AG09319 (cell line): ENCODE measurements at regions not wholly inside any gene's neighbourhood (a gene's known extent, or its start where the extent isn't known, plus 50 kb on each side); places are given as distances from the start of the nearest gene placed in this dataset.

ENCODE experiments used
- DNase-seq: peaks from one replicate; pipeline ENCODE4 v3.0.0-alpha.2; 2010; ENCODE audit warnings: low read depth; ENCODE audit errors: extremely low read depth
- TF ChIP-seq, protein P1 (sequence below): IDR thresholded peaks from 2 replicates; pipeline ENCODE4 v1.5.1; 2011; ENCODE audit warnings: low read depth, mild to moderate bottlenecking, inconsistent platforms, low read length, moderate library complexity

DNA sequence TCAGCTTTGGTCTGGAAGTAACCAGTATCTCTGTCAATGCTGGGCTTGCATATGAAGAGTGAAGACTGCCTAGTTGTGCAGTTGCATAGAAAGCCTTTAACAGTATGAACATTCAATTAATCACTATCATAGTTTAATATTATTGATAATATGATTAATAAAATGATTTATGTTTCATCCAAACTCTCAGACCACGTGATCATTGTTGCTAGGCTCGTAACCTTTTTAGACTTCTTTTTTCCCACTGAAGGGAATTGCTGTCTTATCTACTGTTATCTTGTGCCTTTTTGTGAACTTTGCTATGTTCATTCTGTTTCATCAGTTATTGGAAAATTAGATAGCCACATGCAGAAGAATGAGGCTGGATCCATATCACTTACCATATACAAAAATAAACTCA, 536.4 kb upstream of the NOVA1 start:
- TF ChIP-seq, protein P1, sequence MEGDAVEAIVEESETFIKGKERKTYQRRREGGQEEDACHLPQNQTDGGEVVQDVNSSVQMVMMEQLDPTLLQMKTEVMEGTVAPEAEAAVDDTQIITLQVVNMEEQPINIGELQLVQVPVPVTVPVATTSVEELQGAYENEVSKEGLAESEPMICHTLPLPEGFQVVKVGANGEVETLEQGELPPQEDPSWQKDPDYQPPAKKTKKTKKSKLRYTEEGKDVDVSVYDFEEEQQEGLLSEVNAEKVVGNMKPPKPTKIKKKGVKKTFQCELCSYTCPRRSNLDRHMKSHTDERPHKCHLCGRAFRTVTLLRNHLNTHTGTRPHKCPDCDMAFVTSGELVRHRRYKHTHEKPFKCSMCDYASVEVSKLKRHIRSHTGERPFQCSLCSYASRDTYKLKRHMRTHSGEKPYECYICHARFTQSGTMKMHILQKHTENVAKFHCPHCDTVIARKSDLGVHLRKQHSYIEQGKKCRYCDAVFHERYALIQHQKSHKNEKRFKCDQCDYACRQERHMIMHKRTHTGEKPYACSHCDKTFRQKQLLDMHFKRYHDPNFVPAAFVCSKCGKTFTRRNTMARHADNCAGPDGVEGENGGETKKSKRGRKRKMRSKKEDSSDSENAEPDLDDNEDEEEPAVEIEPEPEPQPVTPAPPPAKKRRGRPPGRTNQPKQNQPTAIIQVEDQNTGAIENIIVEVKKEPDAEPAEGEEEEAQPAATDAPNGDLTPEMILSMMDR: no peak
- no peak for DNase-seq

DNA sequence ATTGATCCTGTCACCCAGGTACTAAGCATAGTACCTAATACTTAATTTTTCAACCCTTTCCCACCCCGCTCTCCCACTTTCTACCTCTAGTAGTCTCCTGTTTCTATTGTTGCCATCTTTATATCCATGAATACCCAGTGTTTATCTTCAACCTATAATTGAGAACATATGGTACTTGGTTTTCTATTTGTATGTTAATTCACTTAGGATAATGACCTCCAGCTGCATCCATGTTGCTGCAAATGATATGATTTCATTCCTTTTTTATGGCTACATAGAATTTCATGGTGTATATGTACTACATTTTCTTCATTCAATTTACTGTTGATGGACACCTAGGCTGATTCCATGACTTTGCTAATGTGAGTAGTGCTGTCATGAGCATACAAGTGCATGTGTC, 547.3 kb upstream of the NOVA1 start:
- no peak for DNase-seq
- TF ChIP-seq, protein P1: no peak

DNA sequence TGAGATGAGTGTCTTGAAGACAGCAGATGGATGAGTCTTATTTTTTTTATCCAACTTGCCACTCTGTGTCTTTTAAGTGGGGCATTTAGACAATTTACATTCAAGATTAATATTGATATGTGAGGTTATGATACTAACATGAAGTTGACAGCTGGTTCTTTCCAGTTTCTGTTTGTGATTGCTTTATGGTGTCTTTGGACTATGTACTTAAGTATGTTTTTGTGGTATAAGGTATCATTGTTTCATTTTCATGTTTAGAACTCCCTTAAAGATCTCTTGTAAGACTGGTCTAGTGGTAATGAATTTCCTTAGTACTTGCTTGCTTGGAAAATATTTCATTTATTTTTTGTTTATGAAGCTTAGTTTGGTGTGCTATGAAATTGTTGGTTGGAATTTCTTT, 550.3 kb upstream of the NOVA1 start:
- TF ChIP-seq, protein P1: no peak
- no peak for DNase-seq

DNA sequence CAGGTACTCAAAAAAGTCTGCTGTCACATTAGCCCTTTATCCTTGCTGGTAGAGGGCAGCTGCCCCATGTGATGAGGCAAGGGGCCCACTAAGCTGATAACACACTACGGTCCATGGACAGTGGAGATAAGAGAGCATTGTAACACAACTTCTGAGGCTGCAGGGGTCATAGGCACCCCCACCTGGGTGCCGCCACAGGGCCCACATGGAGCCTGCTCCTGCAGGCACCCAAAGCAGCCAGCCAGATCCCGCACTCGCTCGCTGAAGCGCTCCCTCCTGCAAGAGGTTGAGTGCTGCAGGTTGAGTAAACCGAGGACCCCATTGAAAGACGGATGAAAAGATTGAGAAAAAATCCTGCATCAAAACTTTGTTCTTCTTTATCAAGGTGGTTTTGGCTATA, 566.3 kb upstream of the NOVA1 start:
- DNase-seq: no peak
- TF ChIP-seq, protein P1: no peak

DNA sequence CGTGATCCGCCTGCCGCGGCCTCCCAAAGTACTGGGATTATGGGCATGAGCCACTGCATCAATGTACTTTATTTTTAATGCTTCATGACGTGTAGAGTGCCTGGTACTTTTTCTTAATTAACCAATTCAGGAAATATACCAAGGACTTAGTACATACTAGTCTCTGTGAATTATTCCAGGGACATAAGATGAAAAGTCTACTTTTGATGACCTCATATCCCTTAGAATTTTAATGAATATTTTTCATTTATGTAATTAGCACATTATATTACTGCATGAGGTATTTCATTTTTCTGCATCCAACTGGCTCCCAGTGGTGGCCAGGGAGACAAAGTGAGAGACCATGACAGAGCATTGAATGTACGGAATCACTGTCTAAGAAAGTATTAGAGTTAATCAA, 577.7 kb upstream of the NOVA1 start:
- no peak for DNase-seq
- TF ChIP-seq, protein P1: no peak

DNA sequence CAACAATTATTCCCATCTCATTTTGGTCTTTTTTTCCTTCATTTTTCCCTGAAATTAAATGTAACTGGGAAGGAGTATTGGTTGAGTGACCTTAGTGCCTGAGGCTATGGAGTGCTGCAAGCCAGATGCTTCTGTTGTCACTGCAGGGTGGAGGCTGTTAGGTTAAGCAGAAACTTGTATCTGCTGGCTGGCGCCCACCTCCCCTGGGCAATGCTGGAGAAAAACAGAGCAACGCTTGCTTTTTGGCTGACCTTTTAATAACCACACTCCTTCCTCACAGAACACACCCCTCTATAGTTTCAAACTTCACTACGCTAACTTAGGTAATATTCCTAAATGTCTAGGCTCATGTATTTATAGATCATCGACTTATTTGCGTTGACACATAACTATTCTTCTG, 583.5 kb upstream of the NOVA1 start:
- TF ChIP-seq, protein P1: no peak
- no peak for DNase-seq

DNA sequence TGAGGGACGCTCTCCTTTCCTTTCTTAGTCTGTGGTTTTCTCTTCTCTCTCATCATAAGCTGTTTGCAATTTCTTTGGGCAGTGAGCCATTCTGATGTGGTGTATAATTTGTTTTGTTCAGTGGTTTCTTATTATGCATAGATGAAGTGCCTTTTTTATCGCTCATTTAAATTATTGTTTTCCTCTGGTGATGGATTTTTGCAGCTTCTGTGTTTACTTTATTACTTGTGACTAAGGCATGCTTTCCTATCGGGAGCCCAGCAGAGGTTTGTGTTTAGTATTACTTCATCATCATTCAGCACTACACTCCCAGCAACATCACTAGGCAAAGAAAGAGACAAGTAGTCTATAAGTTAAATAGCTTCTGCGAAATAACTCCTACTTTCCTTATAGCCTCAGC, 586.6 kb upstream of the NOVA1 start:
- no peak for DNase-seq
- TF ChIP-seq, protein P1: no peak
